Ecto neural progenitor cell (in vitro differentiated cells): ENCODE measurements at regions not wholly inside any gene's neighbourhood (a gene's known extent, or its start where the extent isn't known, plus 50 kb on each side); places are given as distances from the start of the nearest gene placed in this dataset.
"Not testable (repeated sequence)": the region's sequence is repeated elsewhere in the genome, so short reads cannot be mapped to it uniquely, and the experiment has no call there.

Source experiments
- DNase-seq: peaks from one replicate; pipeline ENCODE4 v3.0.0-alpha.2; 2018; ENCODE audit warnings: low spot score

DNA sequence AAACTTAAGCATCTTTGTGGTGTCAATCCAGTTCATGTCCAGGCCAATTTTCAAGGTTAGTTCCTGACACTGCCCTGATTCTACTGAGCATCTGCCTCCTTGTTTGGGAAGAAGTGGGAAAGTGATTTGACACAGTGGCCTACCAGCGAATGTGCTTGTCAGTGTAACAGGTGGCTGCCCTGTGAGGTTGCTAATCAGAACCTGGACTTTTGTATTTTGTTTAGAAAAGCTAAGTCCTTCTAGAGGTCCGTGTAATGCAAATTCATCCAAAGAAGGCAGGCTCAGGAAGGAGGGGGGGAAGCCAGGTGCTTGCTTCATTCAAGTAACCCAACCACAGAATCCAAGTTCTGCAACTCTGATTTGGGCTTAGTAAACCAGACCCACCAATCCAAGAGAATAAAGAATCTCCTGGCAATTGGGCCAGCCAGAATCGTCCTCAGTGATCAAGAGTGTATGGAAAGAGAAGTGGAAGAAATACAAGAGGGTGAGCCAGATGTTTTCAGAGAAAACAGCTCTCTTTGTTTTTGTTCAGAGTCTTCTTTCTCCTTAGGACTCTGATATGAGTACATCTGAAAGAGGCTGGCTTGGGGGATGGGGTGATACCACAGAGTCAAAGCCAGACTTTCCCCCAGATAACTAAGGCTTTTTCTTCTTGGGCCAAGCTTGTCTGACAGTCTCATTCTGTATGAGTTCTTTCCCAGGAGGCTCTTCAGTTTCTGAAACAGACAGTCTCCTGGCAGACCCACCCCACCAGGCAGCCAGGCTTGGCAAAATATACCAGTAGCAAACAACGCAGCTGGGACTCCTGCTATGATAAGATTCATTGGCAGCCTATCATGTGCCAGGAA lies 508.9 kb upstream of the TBL1XR1 start:
- no peak for DNase-seq

DNA sequence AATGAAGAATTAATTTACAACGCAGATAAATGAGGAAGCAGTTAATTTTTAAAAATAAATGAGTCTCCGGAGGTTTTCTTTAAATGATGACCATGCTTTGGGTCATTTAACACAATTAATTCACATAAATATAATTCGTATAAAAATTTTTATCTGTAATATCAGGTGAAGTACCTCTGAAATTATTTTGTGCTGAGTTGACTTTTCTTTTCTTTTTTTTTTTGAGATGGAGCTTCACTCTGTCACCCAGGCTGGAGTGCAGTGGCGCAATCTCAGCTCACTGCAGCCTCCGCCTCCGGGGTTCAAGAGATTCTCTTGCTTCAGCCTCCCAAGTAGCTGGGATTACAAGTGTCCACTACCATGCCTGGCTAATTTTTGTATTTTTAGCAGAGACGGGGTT lies 512.2 kb upstream of the TBL1XR1 start:
- not testable (repeated sequence) for DNase-seq

DNA sequence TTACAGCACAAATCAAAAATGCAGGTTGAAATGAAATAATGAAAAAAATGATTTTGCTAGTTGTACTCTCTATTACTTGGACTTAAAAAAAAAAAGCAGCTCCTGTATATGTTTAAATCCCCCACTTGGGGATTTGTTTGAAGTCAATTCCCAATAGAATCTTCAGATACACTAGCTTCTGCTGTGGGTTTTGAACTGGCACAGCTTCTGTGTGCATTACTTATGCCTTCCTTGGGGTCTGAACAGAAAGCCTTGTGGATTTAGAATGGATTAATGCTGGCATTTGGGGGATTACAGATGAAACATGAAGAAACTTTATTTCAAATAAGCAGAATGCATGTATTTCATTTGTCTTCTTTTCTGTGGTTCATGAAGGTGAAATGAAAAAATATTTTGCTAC lies 513.2 kb upstream of the TBL1XR1 start:
- DNase-seq = no peak

DNA sequence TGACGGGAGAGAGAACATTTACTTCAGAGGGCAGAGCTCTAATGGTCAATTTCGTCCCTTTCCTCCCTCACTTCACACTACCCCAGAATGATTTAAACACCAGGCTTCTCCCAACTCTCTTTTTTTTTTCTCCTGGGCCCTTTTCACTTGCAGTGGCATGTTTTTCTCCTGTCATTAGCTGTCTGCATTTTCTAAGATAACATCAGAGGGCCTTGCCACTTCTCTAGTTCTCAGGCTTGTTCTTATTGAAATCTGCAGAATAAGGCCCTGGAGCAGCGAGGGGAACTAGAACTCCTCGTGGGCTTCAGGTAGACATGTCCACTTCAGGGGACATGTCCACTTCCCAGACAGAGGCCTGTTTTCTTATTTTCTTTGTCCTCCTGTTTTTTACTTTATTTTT lies 514.4 kb upstream of the TBL1XR1 start:
- no peak for DNase-seq

DNA sequence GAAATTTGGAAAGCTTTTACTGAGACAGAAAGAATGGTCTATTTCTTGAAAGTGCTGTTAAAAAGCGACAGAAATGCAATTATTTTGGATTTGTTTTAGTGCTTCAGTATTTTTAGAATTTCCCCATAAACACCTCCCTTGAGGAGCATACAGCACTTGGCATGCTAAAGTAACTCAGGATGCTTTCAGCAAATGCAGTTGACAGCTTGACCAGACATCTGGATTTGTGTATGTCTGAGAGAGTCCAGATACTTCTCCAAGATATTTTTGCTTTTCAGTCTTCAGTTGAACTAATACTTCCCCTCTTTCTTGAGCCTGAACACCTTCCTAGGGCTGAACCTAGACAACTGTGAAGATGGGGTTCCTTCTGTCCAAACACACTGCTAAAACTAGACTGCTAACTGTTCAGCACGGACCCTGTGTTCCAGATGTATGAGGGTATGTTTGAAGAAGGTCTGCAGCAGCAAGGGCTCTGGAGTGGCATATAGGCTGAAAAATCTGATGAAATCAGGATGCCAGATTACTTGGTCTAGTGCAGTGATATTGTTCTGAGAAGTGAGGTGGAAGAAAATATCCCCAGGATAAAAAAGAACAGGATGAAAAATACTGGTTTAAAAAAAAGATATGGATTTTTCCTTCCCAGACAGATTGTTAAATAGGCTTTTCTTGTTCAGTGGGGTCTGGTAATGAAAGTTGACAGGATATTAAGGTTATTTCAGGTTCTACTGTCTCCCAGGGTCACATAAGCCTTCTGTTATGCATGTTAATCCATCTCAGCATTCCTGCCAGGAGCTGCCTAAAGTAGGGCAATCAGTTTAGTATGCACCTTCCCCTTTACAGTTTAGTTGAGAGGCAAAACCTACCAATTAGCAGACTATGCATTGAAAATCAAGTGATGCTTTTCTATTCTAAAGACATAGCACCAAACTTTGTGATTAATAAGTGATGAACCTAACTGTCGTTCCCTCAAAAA lies 516.9 kb upstream of the TBL1XR1 start:
- no peak for DNase-seq

DNA sequence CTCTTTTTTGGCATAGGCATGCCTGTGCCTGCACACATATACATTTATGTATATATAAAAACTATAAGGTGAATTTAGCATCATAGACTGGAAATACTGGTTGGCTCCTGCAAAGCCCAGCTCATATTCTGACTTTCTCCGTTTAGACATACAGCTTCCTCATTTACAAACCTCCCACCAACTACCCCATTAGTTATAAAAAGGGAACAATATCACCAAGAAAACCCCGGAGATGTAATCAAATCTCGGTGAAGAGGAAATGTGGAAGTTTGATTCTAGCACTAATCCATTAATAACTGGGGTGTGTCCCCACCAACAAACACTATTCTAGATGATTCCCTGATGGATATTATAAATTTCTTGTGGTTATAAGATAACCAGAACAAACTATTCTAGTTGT lies 517.7 kb upstream of the TBL1XR1 start:
- no peak for DNase-seq

DNA sequence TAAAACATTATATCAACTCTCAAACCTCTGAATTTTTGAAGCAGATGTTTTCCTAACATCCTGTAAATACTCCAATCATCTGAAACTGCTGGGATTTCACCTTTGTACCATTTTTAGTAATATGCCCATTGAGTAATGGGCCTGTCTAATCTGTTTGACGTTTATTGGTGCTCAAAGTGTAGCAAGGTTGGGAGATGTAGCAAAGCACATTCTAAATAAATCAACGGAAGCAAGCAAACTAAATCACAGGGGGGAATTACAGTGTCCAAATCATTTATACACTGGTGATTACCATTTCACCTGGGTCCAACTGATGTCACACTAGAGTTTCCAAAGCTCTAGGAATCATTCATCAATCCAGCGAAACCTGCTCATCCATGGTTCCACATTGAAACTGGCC lies 518.7 kb upstream of the TBL1XR1 start:
- DNase-seq = no peak

DNA sequence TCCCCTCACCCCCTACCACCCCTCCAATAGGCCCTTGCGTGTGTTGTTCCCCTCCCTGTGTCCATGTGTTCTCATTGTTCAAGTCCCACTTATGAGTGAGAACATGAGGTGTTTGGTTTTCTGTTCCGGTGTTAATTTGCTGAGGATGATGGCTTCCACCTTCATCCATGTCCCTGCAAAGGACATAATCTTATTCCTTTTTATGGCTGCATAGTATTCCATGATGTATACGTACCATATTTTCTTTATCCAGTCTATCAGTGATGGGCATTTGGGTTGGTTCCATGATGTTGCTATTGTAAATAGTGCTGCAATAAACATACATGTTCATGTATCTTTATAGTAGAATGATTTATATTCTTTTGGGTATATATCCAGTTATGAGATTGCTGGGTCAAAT lies 523.6 kb upstream of the TBL1XR1 start:
- not testable (repeated sequence) for DNase-seq

DNA sequence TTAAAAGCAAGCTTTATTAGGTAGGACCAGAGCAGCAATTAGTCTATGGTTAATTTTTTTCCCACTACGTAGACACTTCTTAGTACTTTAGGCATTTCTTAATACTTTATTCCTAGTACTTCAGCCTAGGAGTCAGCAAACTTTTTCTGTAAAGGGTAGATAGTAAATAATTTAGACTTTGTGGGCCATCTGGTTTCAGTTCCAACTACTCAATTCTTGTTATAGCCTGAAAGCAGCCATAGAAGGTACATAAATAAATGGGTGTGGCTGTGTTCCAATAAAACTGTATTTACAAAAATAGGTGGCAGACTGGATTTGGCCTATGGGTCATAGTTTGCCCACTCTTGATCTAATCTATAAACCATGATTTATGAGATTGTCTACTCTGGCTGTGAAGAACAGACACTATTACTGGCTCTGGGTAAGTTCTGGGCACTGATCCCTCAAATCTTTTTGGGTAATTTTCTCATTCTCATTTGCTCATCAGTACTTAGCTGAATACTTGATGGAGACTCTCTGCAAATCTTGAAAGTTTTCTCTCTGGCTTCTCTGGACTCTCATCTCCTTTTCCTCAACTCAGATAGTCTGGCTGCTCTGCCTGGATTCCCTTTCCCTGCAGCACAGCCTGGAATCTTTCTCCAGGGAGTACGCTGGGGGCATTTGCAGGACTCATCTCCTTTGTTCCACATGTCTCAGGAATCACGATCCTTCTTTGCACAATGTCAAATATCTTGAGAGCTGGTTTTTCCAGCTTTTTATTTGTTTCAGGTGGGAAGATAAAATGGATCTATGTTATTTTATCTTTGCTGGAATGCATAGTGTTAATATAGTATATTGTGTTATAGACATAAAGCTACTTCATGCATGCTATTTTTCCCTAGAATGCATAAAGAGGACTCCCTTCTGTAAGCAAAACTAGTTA lies 524.8 kb upstream of the TBL1XR1 start:
- DNase-seq = no peak

DNA sequence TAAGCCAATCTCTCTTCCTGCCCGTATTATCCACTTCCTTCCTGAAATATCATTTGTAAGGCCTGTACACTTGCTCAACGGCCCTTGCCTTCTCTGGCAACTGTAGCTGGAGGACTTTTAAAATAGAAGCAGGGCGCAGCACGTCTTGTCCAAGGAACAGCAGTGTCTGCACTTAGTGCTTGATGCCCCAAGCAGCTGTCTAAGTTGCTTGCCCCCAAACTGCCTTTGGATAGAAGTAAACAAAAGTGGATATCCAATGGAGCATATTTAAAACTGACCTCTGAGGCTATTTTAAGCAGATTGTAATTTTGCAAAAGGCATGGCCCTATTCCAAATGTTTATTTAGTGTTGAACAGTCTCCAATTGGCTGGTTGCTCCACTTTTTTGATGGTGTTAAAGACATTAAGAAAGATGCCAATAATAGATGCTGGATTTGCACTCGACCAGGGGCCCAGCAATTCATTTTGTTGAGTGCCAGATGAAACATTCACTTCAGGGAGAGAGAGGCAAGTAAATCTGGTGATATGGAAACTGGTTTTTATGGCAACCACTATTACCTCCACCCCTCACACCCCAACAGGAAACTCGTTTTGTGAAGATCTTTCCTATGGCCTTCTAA lies 526.8 kb upstream of the TBL1XR1 start:
- DNase-seq = no peak

DNA sequence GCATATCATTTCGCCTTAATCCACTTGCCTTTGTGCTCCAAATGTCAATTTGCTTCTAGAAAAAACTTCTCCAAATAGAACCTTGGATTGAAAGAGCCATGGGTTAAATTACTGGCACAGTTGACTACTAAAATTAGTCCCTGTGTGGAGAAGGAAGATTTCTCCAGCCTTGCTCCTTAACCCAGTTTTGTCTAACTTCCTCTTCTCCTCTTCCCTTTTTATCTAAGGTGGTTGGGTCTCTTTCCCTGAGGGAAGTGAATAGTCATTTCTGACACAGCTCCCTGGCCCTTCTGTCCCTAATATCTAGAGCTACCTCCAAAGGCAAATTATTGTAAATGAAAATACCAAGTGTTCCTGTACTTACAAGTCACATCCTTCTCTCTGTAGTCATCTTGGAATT lies 527.9 kb upstream of the TBL1XR1 start:
- no peak for DNase-seq

DNA sequence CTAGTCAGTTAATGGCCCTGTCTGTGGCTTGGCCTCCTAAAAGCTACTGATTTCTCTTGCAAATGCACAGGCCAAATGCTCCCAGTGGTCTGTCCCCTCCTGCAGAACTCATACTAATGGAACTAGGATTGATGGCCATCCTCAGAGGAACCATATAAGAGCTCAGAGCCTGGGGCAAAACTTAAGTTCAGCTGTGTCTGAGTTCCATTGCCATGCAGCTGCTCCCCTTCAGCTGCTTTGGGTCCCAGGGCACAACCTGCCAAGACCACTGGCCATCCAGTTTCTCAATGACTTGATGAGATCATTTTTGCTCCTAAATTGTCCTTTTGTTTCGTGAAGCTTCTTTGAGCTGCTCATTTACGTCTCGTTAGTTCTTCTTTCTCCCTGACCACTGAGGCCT lies 529.5 kb upstream of the TBL1XR1 start:
- no peak for DNase-seq

DNA sequence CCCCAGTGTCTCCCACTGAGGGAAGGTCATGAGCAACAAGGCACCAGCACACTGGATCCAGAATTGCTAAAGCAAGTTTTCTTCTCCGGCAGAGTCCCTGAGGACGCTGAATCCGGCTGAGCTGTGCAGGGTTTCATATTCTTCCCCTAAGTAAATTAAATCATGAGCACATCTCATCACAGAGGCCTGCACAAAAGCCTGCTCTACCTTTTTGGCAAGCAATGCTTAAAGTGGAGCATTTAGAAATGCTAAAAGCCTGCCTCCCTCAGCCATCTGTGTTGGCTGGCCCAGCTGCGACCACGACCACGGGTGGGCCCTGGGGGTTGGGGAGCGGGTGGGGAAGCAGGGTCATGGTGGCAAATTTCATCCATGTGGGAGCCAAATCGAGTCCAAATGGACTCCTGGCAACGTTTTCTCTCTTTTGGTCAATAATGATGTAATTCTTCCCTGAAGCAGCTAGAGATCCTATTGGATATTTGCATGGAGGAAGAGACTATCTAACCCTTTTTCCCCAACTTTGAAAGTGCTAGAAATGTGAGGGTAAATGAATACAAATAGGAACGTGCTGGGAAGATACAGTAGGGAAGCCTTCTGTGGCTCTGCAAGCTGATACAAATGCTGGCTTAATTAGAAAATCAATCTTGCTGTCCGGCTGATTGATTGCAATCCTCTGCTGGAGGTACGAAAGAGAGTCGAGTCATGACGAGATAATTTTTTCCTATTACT lies 532.8 kb upstream of the TBL1XR1 start:
- DNase-seq = no peak

DNA sequence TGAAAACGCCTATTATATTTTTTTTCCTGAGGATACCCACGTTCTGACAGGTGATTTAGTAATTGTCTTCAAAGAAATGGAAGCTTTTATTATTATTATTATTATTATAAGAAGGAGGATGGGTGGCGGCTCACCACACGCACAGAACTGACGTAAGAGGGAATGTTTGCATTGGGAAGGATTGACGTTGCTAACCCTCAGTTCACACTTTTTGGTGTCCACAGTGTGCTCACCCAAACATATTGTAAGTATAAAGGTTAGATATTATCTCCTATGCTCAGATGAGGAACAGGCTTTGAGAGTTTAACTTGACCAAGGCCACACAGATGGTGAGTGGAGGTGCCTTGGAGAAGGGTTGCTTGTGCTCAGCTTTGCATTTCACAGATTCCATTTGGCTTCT lies 533.5 kb upstream of the TBL1XR1 start:
- no peak for DNase-seq

DNA sequence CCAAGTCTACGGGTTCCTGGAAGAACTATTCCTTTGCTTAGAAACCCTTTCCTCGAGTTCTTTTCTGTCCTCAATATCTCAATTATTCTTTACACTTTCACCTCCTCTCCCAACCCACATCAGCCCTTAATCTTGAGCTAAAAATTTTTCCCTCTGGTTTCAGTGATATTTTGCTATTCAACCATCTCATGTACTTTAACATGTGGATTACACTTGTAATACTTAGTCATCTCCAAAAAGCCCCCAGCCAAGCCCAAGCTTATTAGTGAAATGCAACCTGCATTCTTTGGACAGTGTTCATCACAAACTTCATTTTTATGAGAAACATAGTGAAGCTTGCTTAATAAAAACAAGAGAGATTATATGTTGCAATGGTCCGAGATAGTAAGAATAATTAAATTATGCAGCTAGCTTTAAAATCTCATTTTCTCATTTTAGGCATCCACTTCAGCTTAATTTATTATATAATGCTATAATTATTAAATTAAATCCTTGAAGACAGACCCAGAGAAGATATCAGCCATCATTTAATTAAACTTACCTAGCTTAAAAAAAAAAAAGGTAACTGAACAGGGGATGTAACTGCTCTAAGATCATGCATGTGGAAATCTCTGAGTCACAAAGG lies 534.5 kb upstream of the TBL1XR1 start:
- no peak for DNase-seq

DNA sequence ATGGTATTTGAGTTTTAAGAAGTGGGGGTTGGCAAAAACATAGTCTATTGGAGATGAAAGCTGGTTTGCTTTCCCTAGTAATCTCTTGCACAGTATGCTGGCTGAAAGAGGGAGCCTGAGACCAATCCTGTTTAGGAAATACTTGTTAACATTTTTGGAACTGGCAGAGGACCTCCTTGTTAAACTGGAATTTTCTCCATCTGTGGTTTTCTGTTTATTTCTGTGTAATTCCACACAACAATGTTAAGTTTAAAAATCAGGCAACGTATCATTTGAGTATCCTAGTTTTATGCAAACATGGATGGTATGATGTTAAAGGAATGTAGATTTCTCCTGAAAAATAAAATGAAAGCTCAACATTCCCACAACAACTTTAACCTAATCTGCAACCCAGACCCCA lies 536.0 kb upstream of the TBL1XR1 start:
- no peak for DNase-seq

DNA sequence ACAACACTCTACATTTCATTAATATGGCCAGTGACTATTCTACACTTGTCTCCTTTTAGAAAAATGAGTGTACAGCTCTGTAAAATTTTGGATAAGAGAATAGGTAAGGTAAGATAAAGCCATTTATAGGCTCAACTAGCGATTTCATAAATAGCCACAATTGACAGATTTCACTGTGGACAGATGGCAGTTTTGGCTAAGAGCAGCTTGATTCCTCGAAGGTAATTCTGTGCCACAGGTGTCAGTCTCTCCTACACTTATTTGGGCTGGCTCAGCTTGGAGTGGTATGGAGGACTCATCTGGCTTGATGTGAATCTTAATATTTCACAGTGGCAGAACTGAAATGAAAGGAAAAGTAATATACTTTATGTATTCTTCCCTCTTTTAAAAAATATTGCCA lies 536.7 kb upstream of the TBL1XR1 start:
- no peak for DNase-seq

DNA sequence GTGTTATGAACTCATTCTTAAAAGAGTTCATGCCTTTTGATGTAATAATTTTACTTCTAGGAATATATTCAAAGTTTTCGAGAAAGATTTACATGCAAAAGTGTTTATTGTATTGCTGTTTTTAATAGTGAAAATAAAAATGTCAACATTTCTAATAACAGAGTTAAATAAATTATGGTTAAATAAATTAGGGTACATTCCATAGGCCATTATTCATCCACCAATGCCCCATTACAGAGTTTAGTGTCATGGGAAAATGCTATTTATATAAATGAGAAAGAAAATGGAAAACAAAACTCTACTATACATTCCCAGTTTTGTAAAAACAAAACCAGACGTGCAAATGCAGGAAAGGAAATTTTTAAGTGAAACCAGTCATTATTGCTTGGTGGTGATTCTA lies 538.1 kb upstream of the TBL1XR1 start:
- DNase-seq = no peak

DNA sequence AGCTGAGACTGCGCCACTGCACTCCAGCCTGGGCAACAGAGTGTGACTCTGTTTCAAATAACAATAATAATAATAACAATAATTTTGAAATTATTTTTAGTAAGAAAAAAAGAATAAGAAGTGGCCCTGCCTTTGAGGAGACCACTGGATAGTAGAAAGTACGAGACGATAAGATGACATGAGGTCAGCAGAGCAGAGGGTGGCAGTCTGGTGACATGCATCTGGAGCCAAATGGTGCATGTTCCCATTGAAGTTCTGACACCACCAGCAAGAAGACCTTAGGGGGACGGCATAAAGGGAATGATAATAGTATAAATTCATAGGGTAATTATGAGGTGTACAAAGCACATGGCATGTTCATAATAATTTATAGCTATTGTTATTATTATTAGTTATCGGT lies 542.2 kb upstream of the TBL1XR1 start:
- DNase-seq = no peak

DNA sequence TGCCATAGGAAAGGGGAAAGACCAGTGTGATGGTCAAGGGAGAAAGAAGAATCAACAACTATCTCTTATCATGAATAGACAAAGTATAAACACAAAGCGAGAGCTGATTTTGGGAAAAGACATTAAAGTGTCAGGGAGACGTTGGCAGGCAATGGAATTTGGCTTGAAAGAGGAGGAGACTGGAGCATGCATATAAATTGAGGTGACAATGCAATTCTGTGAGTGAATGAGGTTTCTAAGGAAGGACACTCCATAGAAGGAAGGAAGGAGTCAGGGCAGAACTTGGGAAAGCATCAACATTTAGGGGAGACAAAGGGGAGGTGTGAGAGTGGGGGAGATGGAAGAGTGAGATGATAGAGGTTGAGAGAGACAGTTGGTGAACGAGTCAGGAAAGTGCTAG lies 543.0 kb upstream of the TBL1XR1 start:
- no peak for DNase-seq
